ENCODE measurements at regions not wholly inside any gene's neighbourhood (a gene's known extent, or its start where the extent isn't known, plus 50 kb on each side); places are given as distances from the start of the nearest gene placed in this dataset.

DNA sequence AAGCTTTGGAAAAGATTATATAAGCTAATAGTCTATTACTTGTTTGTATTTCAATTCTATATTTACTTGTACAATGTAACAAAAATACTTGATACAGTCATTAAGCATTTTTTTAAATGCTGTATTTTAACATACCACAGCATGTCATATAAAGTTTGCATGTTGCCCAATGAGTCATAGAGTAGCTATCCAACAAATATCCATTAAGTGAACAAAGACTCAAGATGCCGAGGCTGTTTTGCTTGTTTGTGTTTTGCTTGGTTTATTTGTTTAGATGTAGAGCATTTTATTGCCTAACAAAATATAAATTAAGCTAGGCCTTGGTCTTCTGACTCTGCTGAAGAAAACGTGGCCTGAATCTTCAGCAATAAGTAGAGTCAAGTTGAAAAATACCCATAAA, 1584.3 kb upstream of the NUDT12 start:
- TF ChIP-seq, protein P1, sequence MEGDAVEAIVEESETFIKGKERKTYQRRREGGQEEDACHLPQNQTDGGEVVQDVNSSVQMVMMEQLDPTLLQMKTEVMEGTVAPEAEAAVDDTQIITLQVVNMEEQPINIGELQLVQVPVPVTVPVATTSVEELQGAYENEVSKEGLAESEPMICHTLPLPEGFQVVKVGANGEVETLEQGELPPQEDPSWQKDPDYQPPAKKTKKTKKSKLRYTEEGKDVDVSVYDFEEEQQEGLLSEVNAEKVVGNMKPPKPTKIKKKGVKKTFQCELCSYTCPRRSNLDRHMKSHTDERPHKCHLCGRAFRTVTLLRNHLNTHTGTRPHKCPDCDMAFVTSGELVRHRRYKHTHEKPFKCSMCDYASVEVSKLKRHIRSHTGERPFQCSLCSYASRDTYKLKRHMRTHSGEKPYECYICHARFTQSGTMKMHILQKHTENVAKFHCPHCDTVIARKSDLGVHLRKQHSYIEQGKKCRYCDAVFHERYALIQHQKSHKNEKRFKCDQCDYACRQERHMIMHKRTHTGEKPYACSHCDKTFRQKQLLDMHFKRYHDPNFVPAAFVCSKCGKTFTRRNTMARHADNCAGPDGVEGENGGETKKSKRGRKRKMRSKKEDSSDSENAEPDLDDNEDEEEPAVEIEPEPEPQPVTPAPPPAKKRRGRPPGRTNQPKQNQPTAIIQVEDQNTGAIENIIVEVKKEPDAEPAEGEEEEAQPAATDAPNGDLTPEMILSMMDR (IDR thresholded peaks at IDR 0.05) = no peak
- TF ChIP-seq POLR2AphosphoS5 (IDR thresholded peaks at IDR 0.05) = no peak
- no peak for TF ChIP-seq POLR2A (IDR thresholded peaks at IDR 0.05)

Measured in sigmoid colon (tissue), 4 donors.